B cell (primary cell): ENCODE measurements at regions not wholly inside any gene's neighbourhood (a gene's known extent, or its start where the extent isn't known, plus 50 kb on each side); places are given as distances from the start of the nearest gene placed in this dataset.

Source experiments
- ATAC-seq: fragments of 200-7000 bp; cut with Tn5 transposase; one replicate; pipeline ENCODE4 v1.10.0; 2021; ENCODE audit warnings: low read depth, mild to moderate bottlenecking, moderate number of reproducible peaks, moderate library complexity
- CTCF ChIA-PET: fragments of 350-600 bp; sonication (Branson Sonifier 250); formaldehyde crosslinking; loops from one replicate; lab custom pipeline; 2021; ENCODE audit warnings: antibody characterized with exemption, inconsistent platforms; lab: Charles Lee
- POLR2A ChIA-PET: fragments of 350-600 bp; sonication (Branson Sonifier 250); formaldehyde crosslinking; loops from one replicate; lab custom pipeline; 2021; ENCODE audit warnings: antibody characterized with exemption; lab: Charles Lee
- DNase-seq: peaks from one replicate; pipeline ENCODE4 v3.0.0; 2013
- H2AFZ ChIP-seq: 2 replicates; pipeline ENCODE4 v1.6.1; 2012; ENCODE audit warnings: mild to moderate bottlenecking, low read depth, low read length; ENCODE audit not compliant: insufficient read depth, poor library complexity, severe bottlenecking
- H3K27ac ChIP-seq, 2 donors: 1 replicate in 1 of 2; 2 replicates in 1 of 2; pipeline ENCODE4 v1.5.1; 2012 to 2013; ENCODE audit warnings: low read length in 2 of 2, mild to moderate bottlenecking in 2 of 2, moderate library complexity in 1 of 2
- H3K27me3 ChIP-seq, 4 experiments: fragments of 200-600 bp in 1 of 4; sonication (generic) in 1 of 4; replicated peaks in 1 of 4; 1 replicate in 2 of 4; 2 replicates in 2 of 4; pipeline versions ENCODE4 v1.6.1 to v1.7.0; 2013 to 2016; ENCODE audit warnings: low read length in 3 of 4, mild to moderate bottlenecking in 2 of 4, mixed read lengths in 1 of 4, moderate library complexity in 1 of 4; ENCODE audit not compliant: insufficient read depth in 4 of 4, control insufficient read depth in 3 of 4; ENCODE audit errors: control extremely low read depth in 1 of 4
- H3K36me3 ChIP-seq, 2 experiments: replicated peaks in 1 of 2; 1 replicate in 1 of 2; 2 replicates in 1 of 2; pipeline versions ENCODE4 v1.6.1 to v1.7.1; 2013; ENCODE audit warnings: low read length in 1 of 2; ENCODE audit not compliant: insufficient read depth in 2 of 2, control insufficient read depth in 1 of 2; ENCODE audit errors: control extremely low read depth in 1 of 2, extremely low read depth in 1 of 2
- H3K4me1 ChIP-seq, 2 donors: fragments of 200-600 bp in 1 of 2; sonication (generic) in 1 of 2; 1 replicate in 1 of 2; 2 replicates in 1 of 2; pipeline versions ENCODE4 v1.5.1 to v1.6.1; 2013 to 2017; ENCODE audit warnings: low read length in 2 of 2; ENCODE audit not compliant: control insufficient read depth in 2 of 2, insufficient read depth in 2 of 2
- H3K4me2 ChIP-seq: replicated peaks from 2 replicates; pipeline ENCODE3; 2012; ENCODE audit warnings: mild to moderate bottlenecking, low read depth, low read length; ENCODE audit not compliant: poor library complexity, severe bottlenecking
- H3K4me3 ChIP-seq, 5 experiments: fragments of 200-600 bp in 1 of 5; sonication (generic) in 1 of 5; 1 replicate in 3 of 5; 2 replicates in 2 of 5; pipeline versions ENCODE4 v1.5.1 to v1.7.0; 2011 to 2016; ENCODE audit warnings: low read length in 4 of 5, mild to moderate bottlenecking in 4 of 5, low read depth in 2 of 5, control low read depth in 1 of 5, moderate library complexity in 1 of 5; ENCODE audit not compliant: insufficient read depth in 1 of 5; ENCODE audit errors: control extremely low read depth in 1 of 5, extremely low read depth in 1 of 5
- H3K79me2 ChIP-seq: fragments of 200-600 bp; sonication (generic); one replicate; pipeline ENCODE4 v1.6.0; 2016; ENCODE audit warnings: low read length; ENCODE audit not compliant: control insufficient read depth, insufficient read depth
- H3K9ac ChIP-seq: fragments of 200-600 bp; sonication (generic); 2 replicates; pipeline ENCODE4 v1.6.1; 2017; ENCODE audit warnings: mild to moderate bottlenecking, low read length, moderate library complexity
- H3K9me3 ChIP-seq, 3 donors: one replicate each; pipeline versions ENCODE4 v1.6.1 to v1.7.1; 2013; ENCODE audit warnings: low read length in 2 of 3; ENCODE audit not compliant: control insufficient read depth in 2 of 3, insufficient read depth in 1 of 3; ENCODE audit errors: control extremely low read depth in 1 of 3
- H4K20me1 ChIP-seq: 2 replicates; pipeline ENCODE4 v1.6.0; 2012; ENCODE audit warnings: mild to moderate bottlenecking, low read length; ENCODE audit not compliant: insufficient read depth, control insufficient read depth, poor library complexity, severe bottlenecking
- H3K27ac Mint-ChIP-seq: one replicate; pipeline ENCODE4 v1.8.0; 2021; ENCODE audit warnings: mixed read lengths
- H3K27me3 Mint-ChIP-seq: one replicate; pipeline ENCODE4 v1.8.0; 2021; ENCODE audit warnings: mixed read lengths
- H3K4me1 Mint-ChIP-seq: one replicate; pipeline ENCODE4 v1.8.0; 2021; ENCODE audit warnings: mixed read lengths
- H3K4me3 Mint-ChIP-seq: one replicate; pipeline ENCODE4 v1.8.0; 2021; ENCODE audit warnings: mixed read lengths
- H3K9me3 Mint-ChIP-seq: one replicate; pipeline ENCODE4 v1.8.0; 2022; ENCODE audit warnings: mixed read lengths; ENCODE audit not compliant: insufficient read depth
- EZH2 ChIP-seq: IDR thresholded peaks from 2 replicates; pipeline ENCODE4 v1.6.1; 2012; ENCODE audit warnings: borderline replicate concordance, low read depth, mild to moderate bottlenecking, moderate library complexity, low read length; ENCODE audit not compliant: insufficient read depth, poor library complexity, severe bottlenecking
- WGBS: methylation state at CpG from one replicate; pipeline ENCODE4 v1.1.5; 2013; ENCODE audit warnings: missing lambda C conversion rate; ENCODE audit not compliant: insufficient coverage; 5-methylcytosine and 5-hydroxymethylcytosine counted together
- intact Hi-C: fragments of 100-400 bp; cut with micrococcal nuclease; formaldehyde crosslinking; loops from one replicate; pipeline ENCODE4 v1.10.0; 2022
- TF ChIP-seq, protein P1 (sequence below): fragments of 200-600 bp; IDR thresholded peaks from one replicate; pipeline ENCODE4 v1.8.0; 2022; ENCODE audit warnings: antibody characterized with exemption, mild to moderate bottlenecking

DNA sequence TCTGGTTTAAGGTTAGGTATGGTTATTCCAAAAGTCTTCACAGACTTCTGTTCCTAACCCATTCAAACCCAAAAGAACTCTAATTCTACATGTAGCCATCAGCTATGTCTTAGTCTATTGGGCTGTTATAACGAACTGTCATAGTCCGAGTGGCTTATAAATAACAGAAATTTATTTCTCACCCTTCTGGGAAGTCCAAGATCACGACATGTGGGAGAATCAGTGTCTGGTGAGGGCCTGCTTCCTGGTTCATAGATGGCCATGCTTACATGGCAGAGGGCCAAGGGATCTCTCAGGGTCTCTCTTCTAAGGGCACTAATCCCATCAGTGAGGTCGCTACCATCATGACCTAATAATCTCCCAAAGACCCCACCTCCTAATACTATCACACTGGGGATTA is 103.0 kb upstream of the PPP2R5A start:
- no peak overlapping the region for H3K9ac ChIP-seq
- no peaks in the 10 kb centered on the region for H3K9me3 Mint-ChIP-seq
- TF ChIP-seq, protein P1, sequence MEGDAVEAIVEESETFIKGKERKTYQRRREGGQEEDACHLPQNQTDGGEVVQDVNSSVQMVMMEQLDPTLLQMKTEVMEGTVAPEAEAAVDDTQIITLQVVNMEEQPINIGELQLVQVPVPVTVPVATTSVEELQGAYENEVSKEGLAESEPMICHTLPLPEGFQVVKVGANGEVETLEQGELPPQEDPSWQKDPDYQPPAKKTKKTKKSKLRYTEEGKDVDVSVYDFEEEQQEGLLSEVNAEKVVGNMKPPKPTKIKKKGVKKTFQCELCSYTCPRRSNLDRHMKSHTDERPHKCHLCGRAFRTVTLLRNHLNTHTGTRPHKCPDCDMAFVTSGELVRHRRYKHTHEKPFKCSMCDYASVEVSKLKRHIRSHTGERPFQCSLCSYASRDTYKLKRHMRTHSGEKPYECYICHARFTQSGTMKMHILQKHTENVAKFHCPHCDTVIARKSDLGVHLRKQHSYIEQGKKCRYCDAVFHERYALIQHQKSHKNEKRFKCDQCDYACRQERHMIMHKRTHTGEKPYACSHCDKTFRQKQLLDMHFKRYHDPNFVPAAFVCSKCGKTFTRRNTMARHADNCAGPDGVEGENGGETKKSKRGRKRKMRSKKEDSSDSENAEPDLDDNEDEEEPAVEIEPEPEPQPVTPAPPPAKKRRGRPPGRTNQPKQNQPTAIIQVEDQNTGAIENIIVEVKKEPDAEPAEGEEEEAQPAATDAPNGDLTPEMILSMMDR, result no peak
- no peak for TF ChIP-seq EZH2
- no peak overlapping the region for H3K4me3 ChIP-seq
- no peak for ATAC-seq
- H3K79me2 ChIP-seq, result no peaks in the 10 kb centered on the region
- 67% methylated on average over 1 of the region's 4 CpGs for WGBS
- no peak overlapping the region for H2AFZ ChIP-seq
- peaks cover 9 to 11% of the 10 kb centered on the region in 2 donors for H3K4me1 ChIP-seq
- no peak for DNase-seq
- H3K27me3 Mint-ChIP-seq, result no peaks in the 10 kb centered on the region
- no peaks in the 10 kb centered on the region for H4K20me1 ChIP-seq
- no peak overlapping the region for H3K4me3 Mint-ChIP-seq
- H3K27ac ChIP-seq, result no peak overlapping the region
- H3K9me3 ChIP-seq, result no peaks in the 10 kb centered on the region
- no peaks in the 10 kb centered on the region for H3K27me3 ChIP-seq
- POLR2A ChIA-PET, result no interaction called here
- intact Hi-C loops, result loop anchor here (10.0 kb wide), 1 partner anchor 103 kb away; the partner anchor contains the start of gene PPP2R5A
- no peaks in the 10 kb centered on the region for H3K36me3 ChIP-seq
- CTCF ChIA-PET, result no interaction called here
- peaks cover 11% of the 10 kb centered on the region for H3K4me1 Mint-ChIP-seq
- H3K4me2 ChIP-seq, result no peak overlapping the region
- no peak overlapping the region for H3K27ac Mint-ChIP-seq

GRCh38 chr1:212182579-212182978 is 102.6 kb upstream of the PPP2R5A start:
- no CpG with 5 or more reads among the region's 3 CpGs for WGBS
- no peaks in the 10 kb centered on the region for H3K27me3 ChIP-seq
- DNase-seq (no peak), ATAC-seq (no peak)
- Mint-ChIP-seq H3K27ac (no peak overlapping the region), H3K4me3 (no peak overlapping the region), H3K9me3 (no peaks in the 10 kb centered on the region), H3K27me3 (no peaks in the 10 kb centered on the region), H3K4me1 (peaks cover 12% of the 10 kb centered on the region)
- no peak for TF ChIP-seq EZH2
- no peaks in the 10 kb centered on the region for H4K20me1 ChIP-seq
- no peaks in the 10 kb centered on the region for H3K79me2 ChIP-seq
- ChIA-PET CTCF (no interaction called here), POLR2A (no interaction called here)
- H3K9ac ChIP-seq, result no peak overlapping the region
- no peaks in the 10 kb centered on the region for H3K36me3 ChIP-seq
- H3K27ac ChIP-seq, result no peak overlapping the region
- intact Hi-C loops, result loop anchor here (10.0 kb wide), 1 partner anchor 102 kb away; the partner anchor contains the start of gene PPP2R5A
- no peak overlapping the region for H3K4me2 ChIP-seq
- no peak overlapping the region for H3K4me3 ChIP-seq
- H2AFZ ChIP-seq, result no peak overlapping the region
- no peaks in the 10 kb centered on the region for H3K9me3 ChIP-seq
- H3K4me1 ChIP-seq, result peaks cover 10 to 14% of the 10 kb centered on the region in 2 donors
